Endodermal cell (in vitro differentiated cells): ENCODE measurements at regions not wholly inside any gene's neighbourhood (a gene's known extent, or its start where the extent isn't known, plus 50 kb on each side); places are given as distances from the start of the nearest gene placed in this dataset.

Source experiments
- DNase-seq: peaks from one replicate; pipeline ENCODE4 v3.0.0-alpha.2; 2017
- H3K27ac ChIP-seq: 2 replicates; pipeline ENCODE4 v1.5.1; 2013; ENCODE audit warnings: mild to moderate bottlenecking, low read depth, low read length, moderate library complexity
- H3K27me3 ChIP-seq: 2 replicates; pipeline ENCODE4 v1.6.1; 2013; ENCODE audit warnings: mild to moderate bottlenecking, low read length, moderate library complexity; ENCODE audit not compliant: insufficient read depth, control insufficient read depth, poor library complexity, severe bottlenecking
- H3K36me3 ChIP-seq: 2 replicates; pipeline ENCODE4 v1.7.0; 2013; ENCODE audit warnings: mild to moderate bottlenecking, low read length, moderate library complexity; ENCODE audit not compliant: control insufficient read depth, insufficient read depth
- H3K4me1 ChIP-seq: one replicate; pipeline ENCODE4 v1.7.0; 2013; ENCODE audit warnings: low read length; ENCODE audit not compliant: control insufficient read depth, insufficient read depth
- H3K4me3 ChIP-seq: 2 replicates; pipeline ENCODE4 v1.5.1; 2013; ENCODE audit warnings: mild to moderate bottlenecking, low read length, moderate library complexity
- H3K9ac ChIP-seq: 2 replicates; pipeline ENCODE4 v1.6.1; 2013; ENCODE audit warnings: mild to moderate bottlenecking, low read length, moderate library complexity; ENCODE audit not compliant: poor library complexity, severe bottlenecking; ENCODE audit errors: extremely low read depth
- H3K9me3 ChIP-seq: 2 replicates; pipeline ENCODE4 v1.6.1; 2013; ENCODE audit warnings: mild to moderate bottlenecking, low read length, moderate library complexity; ENCODE audit not compliant: control insufficient read depth
- H3K27ac Mint-ChIP-seq: 2 replicates; pipeline ENCODE4 v1.8.0; 2020; ENCODE audit warnings: mixed read lengths
- H3K27me3 Mint-ChIP-seq: 2 replicates; pipeline ENCODE4 v1.8.0; 2021; ENCODE audit warnings: mild to moderate bottlenecking, mixed read lengths; ENCODE audit not compliant: insufficient read depth
- H3K36me3 Mint-ChIP-seq: 2 replicates; pipeline ENCODE4 v1.8.0; 2020; ENCODE audit warnings: low read depth, mixed read lengths
- H3K4me1 Mint-ChIP-seq: 2 replicates; pipeline ENCODE4 v1.8.0; 2020; ENCODE audit warnings: mixed read lengths
- H3K4me3 Mint-ChIP-seq: 2 replicates; pipeline ENCODE4 v1.8.0; 2020; ENCODE audit warnings: mild to moderate bottlenecking, moderate library complexity, mixed read lengths
- H3K9me3 Mint-ChIP-seq: 2 replicates; pipeline ENCODE4 v1.8.0; 2020; ENCODE audit warnings: mild to moderate bottlenecking, mixed read lengths
- WGBS, 2 experiments: methylation state at CpG; one replicate each; pipeline versions ENCODE4 v1.1.5 to v1.1.7; 2013; ENCODE audit warnings: missing lambda C conversion rate in 2 of 2, mixed read lengths in 1 of 2; ENCODE audit not compliant: insufficient coverage in 1 of 2, insufficient read length in 1 of 2; 5-methylcytosine and 5-hydroxymethylcytosine counted together
- TF ChIP-seq, protein P1 (sequence below): fragments of 200-600 bp; sonication (generic); conservative IDR thresholded peaks from 2 replicates; pipeline ENCODE4 v1.5.0; 2021; ENCODE audit warnings: antibody characterized with exemption, mild to moderate bottlenecking

DNA sequence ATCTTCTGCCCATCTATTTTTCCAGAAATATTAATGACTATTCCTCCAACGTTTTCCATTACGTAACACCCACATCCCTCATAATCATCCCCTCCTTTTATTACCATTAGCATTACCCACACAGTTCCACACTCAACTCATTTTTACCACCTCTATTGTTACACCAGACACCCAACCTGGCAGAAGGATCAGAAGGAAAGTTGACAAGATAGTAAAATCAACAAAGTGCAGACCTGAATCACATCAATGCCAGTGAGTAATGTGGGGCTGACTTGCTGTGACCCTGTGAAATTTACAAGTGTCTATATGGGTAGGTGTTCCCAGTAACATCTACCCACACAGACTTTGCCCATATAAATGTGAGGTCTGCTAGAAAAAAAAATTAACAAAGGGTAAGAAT is 568.2 kb downstream of the MAFB start:
- no peak for DNase-seq
- 91 to 96% methylated on average over 2 of the region's 2 CpGs for WGBS, 2 experiments
- H3K4me3 Mint-ChIP-seq: no peak overlapping the region
- H3K36me3 Mint-ChIP-seq: no peaks in the 10 kb centered on the region
- Histone ChIP-seq H3K27me3 (no peaks in the 10 kb centered on the region), H3K9ac (no peak overlapping the region), H3K4me1 (no peaks in the 10 kb centered on the region), H3K36me3 (no peaks in the 10 kb centered on the region), H3K9me3 (no peaks in the 10 kb centered on the region), H3K4me3 (no peak overlapping the region), H3K27ac (no peak overlapping the region)
- peaks cover 3% of the 10 kb centered on the region for H3K4me1 Mint-ChIP-seq
- no peaks in the 10 kb centered on the region for H3K27me3 Mint-ChIP-seq
- TF ChIP-seq, protein P1, sequence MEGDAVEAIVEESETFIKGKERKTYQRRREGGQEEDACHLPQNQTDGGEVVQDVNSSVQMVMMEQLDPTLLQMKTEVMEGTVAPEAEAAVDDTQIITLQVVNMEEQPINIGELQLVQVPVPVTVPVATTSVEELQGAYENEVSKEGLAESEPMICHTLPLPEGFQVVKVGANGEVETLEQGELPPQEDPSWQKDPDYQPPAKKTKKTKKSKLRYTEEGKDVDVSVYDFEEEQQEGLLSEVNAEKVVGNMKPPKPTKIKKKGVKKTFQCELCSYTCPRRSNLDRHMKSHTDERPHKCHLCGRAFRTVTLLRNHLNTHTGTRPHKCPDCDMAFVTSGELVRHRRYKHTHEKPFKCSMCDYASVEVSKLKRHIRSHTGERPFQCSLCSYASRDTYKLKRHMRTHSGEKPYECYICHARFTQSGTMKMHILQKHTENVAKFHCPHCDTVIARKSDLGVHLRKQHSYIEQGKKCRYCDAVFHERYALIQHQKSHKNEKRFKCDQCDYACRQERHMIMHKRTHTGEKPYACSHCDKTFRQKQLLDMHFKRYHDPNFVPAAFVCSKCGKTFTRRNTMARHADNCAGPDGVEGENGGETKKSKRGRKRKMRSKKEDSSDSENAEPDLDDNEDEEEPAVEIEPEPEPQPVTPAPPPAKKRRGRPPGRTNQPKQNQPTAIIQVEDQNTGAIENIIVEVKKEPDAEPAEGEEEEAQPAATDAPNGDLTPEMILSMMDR: no peak
- no peaks in the 10 kb centered on the region for H3K9me3 Mint-ChIP-seq
- no peak overlapping the region for H3K27ac Mint-ChIP-seq

DNA sequence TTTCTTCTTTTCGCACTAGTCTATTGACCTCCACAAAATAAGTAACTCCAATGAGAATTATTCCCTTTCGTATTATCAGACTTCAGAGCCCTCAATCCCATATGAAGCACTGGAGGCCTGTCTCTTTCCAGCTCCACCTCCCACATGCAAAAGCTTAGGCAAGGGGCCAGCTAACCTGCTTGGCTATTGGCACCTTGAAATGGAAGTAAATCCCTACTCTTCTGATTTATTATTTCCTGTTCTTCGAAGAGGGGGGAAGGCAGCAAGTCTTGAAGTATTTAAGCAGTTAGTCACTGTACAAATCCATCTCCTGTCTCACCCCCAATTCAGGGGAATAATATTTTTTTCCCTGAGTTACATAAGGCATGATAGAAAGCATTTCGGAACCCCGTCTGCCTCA is 577.8 kb downstream of the MAFB start:
- TF ChIP-seq, protein P1: no peak
- Mint-ChIP-seq H3K36me3 (no peaks in the 10 kb centered on the region), H3K9me3 (no peaks in the 10 kb centered on the region), H3K4me1 (no peaks in the 10 kb centered on the region), H3K4me3 (no peak overlapping the region), H3K27ac (no peak overlapping the region), H3K27me3 (no peaks in the 10 kb centered on the region)
- no peak for DNase-seq
- H3K27me3 ChIP-seq: no peaks in the 10 kb centered on the region
- H3K9ac ChIP-seq: no peak overlapping the region
- no peak overlapping the region for H3K4me3 ChIP-seq
- H3K27ac ChIP-seq: no peak overlapping the region
- H3K9me3 ChIP-seq: no peaks in the 10 kb centered on the region
- H3K36me3 ChIP-seq: no peaks in the 10 kb centered on the region
- no peaks in the 10 kb centered on the region for H3K4me1 ChIP-seq
- 90 to 95% methylated on average over 5 of the region's 5 CpGs for WGBS, 2 experiments

DNA sequence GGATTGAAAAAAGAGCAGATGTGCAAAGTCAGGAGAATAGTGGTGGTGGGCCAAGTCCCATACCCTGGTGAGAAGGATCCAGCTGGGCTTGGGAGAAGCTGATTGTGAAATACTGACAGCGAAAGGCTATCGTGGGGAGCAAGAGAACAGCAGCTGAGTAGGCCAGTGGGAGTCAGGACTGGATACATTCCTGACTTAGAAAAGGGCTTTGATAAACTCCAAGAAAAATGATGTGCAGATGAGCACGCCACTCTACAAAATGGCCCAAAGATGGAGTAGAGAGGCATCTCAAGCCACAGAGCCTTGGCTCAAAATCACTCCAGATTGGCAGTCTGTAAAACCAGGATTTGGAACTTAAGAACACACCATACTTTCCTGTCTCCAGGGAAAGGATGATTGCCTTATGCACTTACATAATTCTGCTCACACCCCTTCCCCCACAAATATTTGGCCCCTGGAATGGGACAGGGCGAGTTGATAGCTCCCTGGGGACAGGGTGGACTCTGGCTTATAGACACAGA is 578.7 kb downstream of the MAFB start:
- H3K4me3 Mint-ChIP-seq: no peak overlapping the region
- TF ChIP-seq, protein P1: no peak

More for the DNA sequence above, 578.7 kb downstream of the MAFB start:
- Mint-ChIP-seq H3K9me3 (no peaks in the 10 kb centered on the region), H3K27ac (no peak overlapping the region), H3K4me1 (no peaks in the 10 kb centered on the region), H3K27me3 (no peaks in the 10 kb centered on the region), H3K36me3 (no peaks in the 10 kb centered on the region)
- Histone ChIP-seq H3K9ac (no peak overlapping the region), H3K27ac (no peak overlapping the region), H3K4me3 (no peak overlapping the region), H3K27me3 (no peaks in the 10 kb centered on the region), H3K9me3 (no peaks in the 10 kb centered on the region), H3K4me1 (no peaks in the 10 kb centered on the region), H3K36me3 (no peaks in the 10 kb centered on the region)
- 83 to 93% methylated on average over 1 to 4 of the region's 4 CpGs for WGBS, 2 experiments
- DNase-seq: no peak
